ENCODE measurements at regions not wholly inside any gene's neighbourhood (a gene's known extent, or its start where the extent isn't known, plus 50 kb on each side); places are given as distances from the start of the nearest gene placed in this dataset.

DNA sequence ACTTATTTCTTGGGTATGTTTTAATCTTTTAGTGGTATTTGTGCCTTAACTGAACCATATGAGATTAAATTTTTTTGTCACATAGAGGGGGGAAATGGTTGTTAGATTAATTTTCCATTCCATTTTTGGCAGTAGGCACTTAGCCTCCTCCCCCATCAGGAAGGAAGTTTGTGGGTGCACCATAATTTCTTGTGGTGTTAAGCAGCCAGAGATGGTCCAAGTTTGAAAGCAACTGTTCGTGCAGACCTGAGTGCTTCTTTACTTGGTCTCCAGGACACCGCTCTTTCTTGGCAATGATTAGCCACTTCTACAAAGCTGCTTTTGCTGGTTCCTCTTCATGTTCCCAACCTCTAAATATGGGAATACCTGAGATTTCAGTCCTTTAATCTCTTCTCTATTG, 92.7 kb upstream of the RPL34 start:
- DNase-seq (ENCODE audit: low read depth in 2 of 2), result no peak

DNA sequence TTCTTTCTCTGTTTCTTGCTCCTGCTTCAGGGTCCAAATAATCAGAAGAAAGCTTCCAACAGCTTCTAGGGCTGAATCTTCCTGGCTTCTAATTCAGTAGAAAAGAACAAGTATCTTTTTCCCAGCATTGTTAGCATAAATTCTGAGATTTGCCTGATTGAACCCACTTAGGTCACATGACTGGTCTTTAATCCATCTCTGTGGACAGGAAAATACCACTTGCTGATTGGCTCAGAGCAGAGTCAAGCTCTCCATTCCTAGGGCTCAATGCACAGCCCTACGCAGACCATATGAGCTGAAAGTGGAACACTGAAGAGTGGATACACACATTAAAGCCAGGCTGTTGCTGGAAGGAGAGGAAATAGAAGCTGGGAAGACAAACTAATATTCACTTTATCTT, 99.6 kb upstream of the RPL34 start:
- DNase-seq (ENCODE audit: low read depth in 2 of 2), result no peak

DNA sequence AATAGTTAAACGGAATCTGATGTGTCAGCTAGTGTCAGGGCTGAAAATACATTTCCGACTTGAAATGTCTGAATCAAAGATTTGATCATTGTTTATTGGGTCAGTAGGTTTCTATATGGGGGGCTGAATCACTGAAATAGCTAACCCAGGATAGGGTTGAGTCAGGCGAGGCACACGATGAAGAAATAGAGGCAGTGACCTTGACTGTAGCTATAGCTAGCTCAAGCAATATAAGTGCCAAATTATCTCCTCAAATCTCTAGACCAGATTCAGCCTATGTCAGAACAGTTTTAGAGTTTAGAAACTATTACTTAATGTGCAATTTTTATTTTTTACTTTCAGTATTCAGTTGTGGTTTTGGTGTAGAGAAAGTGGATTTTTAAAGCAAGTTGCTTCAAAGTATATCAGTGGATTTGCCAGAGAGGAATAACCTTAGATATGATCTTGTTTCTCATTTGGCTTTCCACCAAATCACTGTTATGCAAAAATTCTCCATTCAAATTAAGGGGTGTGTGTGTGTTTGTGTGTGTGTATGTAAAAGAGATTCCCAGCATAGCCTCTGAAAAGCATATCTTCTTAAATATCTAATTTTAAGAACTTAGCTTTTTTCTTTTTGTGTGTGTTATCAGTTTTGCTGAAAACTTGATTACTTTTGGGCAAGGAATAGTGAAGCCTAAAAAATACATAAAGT, 100.3 kb upstream of the RPL34 start:
- DNase-seq (ENCODE audit: low read depth in 2 of 2), result no peak

DNA sequence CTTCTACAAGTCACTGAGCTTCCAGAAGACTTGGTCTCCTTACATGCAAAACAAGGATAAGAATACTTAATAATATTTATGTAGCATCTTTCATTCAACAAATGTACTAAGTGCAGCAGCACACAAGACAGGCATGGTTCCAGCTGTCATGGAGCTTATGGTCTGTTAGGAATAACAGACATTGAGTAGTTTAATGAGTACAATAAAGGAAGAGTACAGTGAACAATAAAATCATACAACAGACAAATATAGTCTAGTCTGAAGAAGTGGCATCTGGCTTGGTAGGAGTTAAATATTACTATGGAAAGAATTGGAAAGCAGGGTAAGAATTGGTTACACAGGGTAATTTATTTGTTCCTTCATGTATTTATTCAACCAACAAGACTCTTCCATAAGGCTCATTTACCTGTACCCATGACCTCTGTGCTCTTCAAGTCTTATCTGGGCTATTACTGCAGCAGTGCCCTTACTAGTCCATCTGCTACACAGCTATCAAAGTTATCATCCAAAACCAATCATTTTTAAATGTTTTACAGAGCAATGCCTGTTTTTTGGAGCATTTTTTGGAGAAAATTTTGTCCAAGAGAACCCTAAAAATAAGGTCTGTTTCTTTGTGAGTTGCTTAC, 101.1 kb upstream of the RPL34 start:
- no peak for DNase-seq (ENCODE audit: low read depth in 2 of 2)

GRCh38 chr4:108512615-108513505, 107.5 kb upstream of the RPL34 start:
- peak; percentile 6 to 10 for DNase-seq (ENCODE audit: low read depth in 2 of 2)

GRCh38 chr4:108511618-108512017, 108.8 kb upstream of the RPL34 start:
- DNase-seq (ENCODE audit: low read depth in 2 of 2), result no peak

DNA sequence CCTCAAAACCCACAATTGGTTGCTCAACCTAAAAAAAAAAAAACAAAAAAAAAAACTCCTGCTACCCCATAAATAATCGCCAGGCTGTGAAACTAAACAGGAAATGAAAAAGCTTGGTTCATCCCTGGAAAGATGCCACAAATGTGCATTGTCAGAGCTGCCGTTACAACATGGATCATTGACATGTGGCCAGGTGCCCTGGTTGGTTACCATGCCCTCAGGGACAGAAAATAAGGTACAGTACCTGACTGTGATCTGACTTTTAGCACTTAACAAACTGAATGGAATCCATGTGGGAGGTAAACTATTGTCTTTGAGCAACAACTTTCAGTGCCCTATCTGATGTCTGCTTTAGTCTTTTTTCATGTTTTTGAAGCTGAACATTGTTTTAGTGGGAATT, 118.0 kb upstream of the RPL34 start:
- DNase-seq (ENCODE audit: low read depth in 2 of 2), result no peak

DNA sequence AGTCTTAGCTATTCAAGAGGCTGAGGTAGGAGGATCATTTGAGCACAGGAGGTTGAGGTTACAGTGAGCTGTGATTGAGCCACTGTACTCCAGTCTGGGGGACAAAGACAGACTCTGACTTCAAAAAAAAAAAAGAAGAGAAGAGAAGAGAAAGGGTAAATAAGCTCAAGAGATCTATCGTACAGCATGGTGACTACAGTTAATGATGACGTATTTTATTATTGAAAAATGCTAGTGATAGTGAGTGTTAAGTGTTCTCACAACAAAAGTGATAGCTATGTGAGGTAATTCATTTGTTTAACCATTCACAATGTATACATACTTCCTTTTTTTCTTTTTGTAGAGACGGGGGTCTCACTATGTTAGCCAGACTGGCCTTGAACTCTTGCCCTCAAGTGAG, 121.5 kb upstream of the RPL34 start:
- DNase-seq (ENCODE audit: low read depth in 2 of 2), result no peak

DNA sequence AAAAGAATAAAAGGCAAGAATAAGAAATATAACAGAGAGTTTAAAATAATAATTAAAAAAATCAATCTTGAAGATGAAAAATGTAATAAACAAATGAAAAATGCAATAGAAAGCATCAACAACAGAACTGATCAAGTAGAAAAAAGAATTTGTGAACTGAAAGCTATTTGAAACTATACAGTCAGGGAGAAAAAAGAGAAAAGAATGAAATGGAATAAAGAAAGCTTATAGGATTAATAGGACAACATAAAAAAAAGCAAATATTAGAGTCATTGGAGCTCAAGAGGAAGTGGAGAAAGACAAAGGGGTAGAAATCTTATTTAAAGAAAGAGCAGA, 126.8 kb upstream of the RPL34 start:
- no peak for DNase-seq (ENCODE audit: low read depth in 2 of 2)

DNA sequence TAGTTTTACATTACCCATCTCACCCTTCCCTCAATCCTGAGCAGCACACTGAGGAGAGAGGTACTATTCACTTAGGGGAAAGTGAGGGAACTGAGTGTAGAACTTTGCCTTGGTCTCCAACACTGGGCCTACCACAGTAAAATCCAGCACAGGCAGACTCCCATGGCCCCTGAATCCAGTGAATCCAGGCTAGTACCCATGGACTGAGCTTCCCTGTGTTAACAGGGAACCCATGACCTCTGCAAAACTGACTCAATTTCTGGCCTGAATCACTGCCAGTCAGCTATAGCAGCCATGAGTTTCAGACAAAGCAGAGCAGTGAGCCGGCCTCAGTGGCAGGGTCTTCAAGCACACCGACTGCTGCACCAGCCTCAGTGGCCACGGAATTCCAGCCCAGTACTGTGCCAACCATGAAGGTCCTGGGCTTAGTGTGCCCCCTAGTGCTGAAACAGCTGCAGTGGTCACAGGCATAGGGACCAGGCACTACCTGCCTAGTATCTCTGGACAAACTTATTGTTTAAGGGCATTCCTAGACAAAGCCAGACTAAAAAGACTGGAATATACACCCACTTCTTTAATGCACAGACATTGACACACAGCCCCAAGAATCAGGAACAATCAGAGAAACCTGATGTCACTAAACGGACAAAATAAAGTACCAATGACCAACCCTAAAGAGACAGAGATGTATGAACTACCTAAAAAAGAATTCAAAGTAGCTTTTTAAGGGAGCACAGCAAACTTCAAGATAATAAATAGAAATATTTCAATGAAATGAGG, 127.4 kb upstream of the RPL34 start:
- no peak for DNase-seq (ENCODE audit: low read depth in 2 of 2)

DNA sequence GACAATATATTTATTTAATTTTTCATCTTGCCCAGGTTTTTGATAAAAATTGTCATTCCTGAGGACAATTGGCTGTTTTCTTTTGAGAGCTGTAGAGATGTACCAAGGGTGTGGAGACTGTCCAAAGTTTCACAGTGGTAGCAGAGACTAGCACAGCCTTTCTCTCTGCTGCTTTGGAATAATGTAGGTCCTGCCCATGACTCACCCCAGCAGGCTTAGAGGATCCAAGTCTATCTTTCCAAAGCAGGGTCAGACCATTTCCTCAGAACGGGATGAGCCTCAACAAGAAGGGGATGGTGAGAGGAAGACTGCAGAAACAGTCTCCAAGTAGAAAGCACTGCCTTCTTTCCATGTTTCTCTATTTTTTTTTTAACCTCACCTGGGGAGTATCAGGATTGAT, 131.5 kb upstream of the RPL34 start:
- no peak for DNase-seq (ENCODE audit: low read depth in 2 of 2)

- DNase-seq (ENCODE audit: low read depth in 2 of 2), result no peak
Measured at GRCh38 chr4:108486046-108486445, 134.3 kb upstream of the RPL34 start.

GRCh38 chr4:108484187-108484586, 136.2 kb upstream of the RPL34 start:
- DNase-seq (ENCODE audit: low read depth in 2 of 2), result no peak

DNA sequence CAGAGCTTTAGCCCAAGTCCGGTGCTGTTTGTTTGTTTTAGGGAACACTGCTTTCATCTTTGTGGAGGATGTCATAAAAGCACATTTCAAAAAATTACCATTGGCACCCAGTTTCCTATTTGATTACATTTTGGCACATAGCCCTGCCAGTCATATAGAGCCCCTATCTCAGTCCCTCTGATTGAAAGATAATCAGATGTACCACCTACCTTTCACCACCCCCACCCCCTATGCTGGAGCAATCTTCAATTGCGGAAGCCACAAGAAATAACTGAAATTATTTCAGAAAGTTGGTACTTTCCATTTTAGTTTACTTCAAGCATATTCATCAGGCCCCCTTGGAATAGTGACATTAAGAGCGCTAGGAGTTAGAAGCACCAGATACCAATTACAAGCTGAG, 136.7 kb upstream of the RPL34 start:
- no peak for DNase-seq (ENCODE audit: low read depth in 2 of 2)

GRCh38 chr4:108483079-108483478, 137.3 kb upstream of the RPL34 start:
- peak; percentile 22 to 36 for DNase-seq (ENCODE audit: low read depth in 2 of 2)

GRCh38 chr4:108480881-108481280, 139.5 kb upstream of the RPL34 start:
- no peak for DNase-seq (ENCODE audit: low read depth in 2 of 2)

DNA sequence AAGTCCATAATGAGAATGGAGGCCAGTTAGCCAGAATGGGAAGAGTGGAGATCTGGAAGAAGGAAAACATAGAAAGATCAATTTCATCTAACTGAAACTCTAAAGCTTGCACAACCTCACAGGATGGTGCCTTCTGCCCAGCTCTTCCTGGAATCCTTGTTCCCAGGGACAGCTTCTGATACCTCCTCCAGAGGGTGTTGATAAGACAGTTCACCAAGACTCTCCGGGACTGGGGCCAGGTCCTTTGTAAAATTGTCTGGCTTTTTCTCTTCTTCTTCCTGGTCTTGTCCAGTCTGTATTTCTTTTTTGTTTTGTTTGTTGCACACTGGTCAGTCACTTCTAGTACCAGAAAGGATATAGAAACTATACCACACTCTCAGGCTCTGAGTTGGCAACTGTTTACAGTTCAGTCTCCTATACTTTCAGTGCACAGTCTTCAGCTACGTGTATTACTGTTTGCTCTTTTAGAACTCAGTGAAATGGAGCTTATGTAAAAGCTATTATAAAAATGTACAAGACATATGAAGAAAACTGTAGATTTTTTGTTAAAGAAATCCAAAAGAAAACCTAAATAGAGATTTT, 142.8 kb upstream of the RPL34 start:
- DNase-seq (ENCODE audit: low read depth in 2 of 2), result no peak

- DNase-seq (ENCODE audit: low read depth in 2 of 2), result no peak
Measured at GRCh38 chr4:108473163-108473720, 147.1 kb upstream of the RPL34 start.

- DNase-seq (ENCODE audit: low read depth in 2 of 2), result no peak
Measured at GRCh38 chr4:108466936-108467902, 153.2 kb upstream of the RPL34 start.

DNA sequence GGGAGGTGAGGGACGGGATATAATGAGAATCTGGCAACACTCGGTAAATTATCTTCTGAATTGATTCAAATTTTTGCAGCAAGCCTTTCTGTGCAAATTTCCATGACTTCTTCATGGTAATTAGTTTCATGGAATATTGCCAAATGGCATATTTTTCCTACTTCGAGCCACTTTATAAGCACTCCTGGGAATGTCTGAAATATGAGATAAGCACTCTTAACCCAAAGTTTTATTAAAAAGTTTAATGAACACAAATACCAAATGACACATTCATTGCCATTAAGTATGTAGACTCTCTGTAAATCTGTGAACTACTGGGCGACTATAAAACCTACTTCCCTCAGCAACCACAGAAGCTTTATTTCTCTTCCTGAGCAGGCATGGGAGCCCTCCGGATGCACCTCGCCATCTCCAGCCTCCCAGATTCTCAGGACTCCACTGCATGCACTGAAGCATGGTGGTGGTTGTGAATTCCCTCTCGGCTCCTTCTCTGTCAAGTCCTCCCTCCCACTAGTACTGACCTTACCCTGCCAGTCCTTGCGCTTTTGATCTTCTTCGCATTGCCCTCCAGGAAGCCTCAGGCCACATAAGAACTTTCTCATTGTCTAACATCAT, 154.4 kb upstream of the RPL34 start:
- no peak for DNase-seq (ENCODE audit: low read depth in 2 of 2)
